Stimulated activated CD4-positive, alpha-beta T cell treated with anti-CD3 and anti-CD28 coated beads, Interleukin-15, amount 100 ng/mL, for 48 hours (primary cell): ENCODE measurements at regions not wholly inside any gene's neighbourhood (a gene's known extent, or its start where the extent isn't known, plus 50 kb on each side); places are given as distances from the start of the nearest gene placed in this dataset.
"Not testable (repeated sequence)": the region's sequence is repeated elsewhere in the genome, so short reads cannot be mapped to it uniquely, and the experiment has no call there.

Source experiments
- DNase-seq, 2 donors: peaks; one replicate each; pipeline ENCODE4 v3.0.0-alpha.2; 2020; ENCODE audit warnings: low read depth in 2 of 2

DNA sequence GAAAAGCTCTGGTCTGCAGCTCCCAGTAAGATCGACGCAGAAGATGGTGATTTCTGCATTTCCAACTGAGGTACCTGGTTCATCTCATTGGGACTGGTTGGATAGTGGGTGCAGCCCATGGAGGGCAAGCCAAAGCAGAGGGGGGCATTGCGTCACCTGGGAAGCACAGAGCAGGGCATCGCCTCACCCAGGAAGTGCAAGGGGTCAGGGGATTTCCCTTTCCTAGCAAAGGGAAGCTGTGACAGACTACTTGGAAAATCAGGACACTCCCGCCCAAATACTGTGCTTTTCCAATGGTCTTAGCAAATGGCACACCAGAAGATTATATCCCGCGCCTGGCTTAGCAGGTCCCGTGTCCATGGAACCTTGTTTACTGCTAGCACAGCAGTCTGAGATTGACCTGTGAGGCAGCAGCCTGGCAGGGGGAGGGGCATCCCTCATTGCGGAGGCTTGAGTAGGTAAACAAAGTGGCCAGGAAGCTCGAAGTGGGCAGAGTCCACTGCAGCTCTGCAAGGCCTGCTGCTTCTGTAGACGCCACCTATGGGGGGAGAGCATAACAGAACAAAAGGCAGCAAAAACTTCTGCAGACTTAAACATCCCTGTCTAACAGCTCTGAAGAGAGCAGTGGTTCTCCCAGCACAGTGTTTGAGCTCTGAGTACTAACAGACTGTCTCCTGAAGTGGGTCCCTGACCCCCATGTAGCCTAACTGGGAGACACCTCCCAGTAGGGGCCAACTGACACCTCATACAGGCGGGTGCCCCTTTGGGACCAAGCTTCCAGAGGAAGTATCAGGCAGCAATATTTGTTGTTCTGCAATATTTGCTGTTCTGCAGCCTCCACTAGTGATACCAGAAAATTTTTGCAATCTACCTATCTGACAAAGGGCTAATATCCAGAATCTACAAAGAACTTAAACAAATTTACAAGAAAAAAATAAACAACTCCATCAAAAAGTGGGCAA is 871.7 kb downstream of the IGSF11 start:
- not testable (repeated sequence) for DNase-seq

DNA sequence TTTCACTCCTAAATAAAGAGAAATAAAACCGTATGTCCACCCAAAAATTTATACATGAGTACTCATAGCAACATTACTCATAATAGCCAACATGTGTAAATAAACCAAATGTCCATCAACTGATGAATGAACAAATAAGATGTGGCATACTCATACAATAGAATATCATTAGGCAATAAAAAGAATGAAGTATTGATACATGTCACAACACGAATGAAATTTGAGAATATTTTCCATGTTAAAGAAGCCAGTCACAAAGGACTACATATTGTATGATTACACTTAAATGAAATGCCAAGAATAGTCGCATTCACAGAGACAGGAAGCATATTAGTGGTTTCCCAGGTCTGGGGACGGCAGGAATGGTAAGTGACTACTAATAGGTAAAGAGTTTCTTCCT is 869.2 kb downstream of the IGSF11 start:
- no peak for DNase-seq

DNA sequence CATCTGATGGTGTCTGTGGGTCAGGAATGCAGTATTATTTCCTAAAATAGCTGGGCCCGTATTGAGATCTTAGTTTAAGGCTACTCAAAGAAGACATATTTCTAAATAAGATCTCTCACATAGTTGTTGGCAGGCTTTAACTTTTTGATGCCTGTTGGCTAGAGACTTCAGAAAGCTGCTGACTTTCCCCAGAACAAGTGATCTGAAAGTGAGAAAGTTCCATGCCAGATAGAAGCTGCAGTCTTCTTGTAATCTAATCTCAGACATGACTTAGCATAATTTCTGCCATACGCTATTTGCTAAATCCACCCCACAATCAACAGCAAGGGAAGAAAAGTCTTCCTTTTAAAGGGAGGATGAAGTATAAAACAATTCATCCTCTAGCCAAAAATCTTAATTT is 867.1 kb downstream of the IGSF11 start:
- no peak for DNase-seq

DNA sequence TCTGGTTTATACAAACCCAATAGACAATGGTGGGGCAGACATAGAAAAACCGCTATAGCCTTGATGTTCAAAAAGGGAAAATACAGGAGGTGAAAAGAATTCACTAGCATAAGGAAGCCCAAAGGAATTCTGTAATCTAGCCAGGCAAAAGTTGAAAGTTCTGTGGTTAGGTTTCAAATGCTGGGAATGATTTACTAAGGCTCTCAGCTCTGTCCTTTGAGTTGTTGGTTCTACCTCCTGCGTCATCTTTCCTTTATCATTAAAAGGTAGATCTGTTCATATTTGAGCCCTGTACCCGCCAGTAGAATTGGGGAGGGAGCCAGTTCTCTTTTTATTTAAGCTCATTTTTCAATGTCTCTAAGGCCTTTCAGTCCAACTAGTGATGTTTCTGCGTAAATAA is 866.5 kb downstream of the IGSF11 start:
- DNase-seq: no peak

DNA sequence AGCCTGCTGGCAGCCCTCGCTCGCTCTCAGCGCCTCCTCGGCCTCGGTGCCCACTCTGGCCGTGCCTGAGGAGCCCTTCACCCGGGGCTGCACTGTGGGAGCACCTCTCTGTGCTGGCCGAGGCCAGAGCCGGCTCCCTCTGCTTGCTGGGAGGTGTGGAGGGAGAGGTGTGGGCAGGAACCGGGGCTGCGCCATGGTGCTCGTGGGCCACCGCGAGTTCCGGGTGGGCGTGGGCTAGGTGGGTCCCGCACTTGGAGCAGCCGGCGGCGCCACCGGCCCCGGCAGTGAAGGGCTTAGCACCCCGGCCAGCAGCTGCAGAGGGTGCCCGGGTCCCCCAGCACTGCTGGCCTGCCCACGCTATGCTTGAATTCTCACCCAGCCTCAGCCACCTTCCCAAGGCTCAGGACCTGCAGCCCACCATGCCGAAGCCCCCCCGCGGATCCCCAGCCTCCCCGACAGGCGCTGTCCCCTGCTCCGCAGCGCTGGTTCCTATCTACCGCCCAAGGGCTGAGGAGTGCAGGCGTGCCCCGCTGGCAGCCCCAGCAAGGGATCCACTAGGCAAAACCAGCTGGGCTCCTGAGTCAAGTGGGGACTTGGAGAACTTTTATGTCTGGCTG is 863.3 kb downstream of the IGSF11 start:
- DNase-seq: no peak

DNA sequence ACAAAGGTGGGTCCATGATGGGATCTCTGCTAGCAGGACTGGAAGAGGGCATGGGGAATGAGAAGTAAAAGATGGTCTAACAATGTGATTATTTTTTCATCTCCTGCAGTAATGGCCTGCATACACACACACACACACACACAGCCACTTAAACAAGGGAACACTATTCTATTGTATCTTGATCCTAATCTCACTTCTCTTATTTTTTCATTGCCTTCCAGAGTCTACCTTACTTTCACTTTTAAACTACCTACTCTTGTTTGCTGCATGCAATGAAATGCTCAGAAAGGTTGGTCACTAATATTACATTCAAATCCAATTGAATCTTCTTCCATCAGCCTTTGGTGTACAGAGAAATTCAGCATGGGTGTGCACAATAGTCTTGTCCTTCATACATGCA is 853.8 kb downstream of the IGSF11 start:
- DNase-seq: no peak

DNA sequence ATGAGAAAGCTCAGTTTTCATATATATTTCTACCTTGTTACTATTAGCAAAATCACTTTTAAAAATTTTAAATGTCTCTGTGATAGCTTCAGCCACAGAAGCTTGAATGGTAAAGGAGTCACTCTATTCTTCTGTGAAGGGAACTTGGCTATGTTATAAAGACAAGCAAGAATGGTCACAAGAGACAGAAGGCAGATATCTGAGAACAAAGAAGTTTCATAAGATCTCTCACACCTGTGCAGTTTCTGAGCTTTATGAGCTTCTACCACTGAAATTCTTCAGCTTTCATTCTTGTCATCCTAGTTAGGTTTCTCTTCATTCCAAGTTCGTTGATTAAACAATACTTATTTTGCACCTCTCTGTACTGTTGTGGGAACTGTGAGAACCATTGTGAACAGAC is 853.4 kb downstream of the IGSF11 start:
- no peak for DNase-seq

DNA sequence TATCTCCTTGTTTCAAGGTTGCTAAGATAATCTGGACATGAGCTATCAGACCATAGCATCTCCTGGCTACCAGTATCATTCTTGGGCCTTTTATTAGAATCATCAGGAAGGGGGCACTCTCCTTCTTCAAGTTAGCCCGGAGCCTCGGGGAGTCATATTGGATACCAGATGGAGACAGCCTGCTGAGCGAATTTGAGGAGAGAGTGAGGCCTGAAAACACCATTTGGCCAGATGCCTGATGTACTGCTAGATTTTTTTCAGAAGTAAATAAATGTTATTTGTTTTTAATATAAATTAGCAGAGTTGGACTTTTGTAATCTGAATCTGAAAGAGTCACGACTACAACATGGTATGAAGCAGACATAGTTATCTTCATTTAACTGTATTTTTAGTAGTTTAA is 848.6 kb downstream of the IGSF11 start:
- DNase-seq: no peak

DNA sequence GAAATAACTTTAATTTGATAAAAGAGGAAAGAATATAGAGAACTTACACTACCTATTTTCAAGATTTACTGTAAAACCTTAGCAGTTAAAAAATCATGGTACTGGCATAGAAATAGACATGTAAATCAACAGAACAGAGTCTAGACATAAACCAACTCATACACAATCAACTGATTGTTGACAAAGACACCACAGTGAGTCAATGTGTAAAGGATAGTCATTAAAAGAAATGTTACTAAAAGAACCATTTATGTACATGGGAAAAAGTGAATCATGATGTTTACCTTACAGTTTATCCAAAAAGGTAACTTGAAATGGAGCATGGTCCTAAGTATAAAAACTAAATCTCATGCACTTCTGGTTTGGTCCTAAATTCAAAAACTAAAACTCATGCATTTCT is 847.4 kb downstream of the IGSF11 start:
- no peak for DNase-seq

DNA sequence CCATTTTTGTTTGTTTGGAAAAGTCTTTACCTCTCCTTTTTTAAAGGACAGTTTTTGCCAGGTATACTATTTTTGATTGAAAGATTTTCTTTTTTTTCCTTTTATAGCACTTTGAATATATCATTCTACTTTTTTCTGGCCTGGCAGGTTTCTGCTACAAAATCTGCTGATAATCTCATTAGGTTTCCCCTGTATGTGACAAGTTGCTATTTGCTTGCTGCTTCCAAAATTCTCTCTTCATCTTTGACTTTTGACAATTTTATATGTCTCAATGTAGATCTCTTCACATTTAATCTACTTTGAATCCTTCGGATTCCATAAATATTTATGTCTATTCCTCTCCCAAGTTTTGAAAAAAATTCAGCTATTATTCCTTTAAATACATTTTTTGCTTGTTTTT is 838.5 kb downstream of the IGSF11 start:
- no peak for DNase-seq

DNA sequence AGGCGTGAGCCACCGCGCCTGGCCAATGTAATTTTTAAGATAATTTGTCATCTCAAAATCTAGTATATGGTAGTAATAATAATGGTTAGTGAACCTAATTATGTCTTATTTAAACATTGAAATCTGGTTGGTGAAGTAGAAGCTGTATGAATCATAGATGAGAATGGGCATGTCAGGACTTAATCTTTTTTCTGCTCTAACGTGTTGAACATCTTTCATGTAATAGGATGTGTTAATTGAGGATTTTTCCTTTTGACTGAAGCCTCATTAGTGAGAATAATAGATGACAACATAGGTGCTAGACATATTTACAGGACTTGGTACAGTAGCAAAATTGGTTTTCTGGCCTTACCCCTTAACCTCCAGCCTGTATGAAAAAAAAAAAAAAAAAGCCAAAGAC is 835.6 kb downstream of the IGSF11 start:
- DNase-seq: no peak

DNA sequence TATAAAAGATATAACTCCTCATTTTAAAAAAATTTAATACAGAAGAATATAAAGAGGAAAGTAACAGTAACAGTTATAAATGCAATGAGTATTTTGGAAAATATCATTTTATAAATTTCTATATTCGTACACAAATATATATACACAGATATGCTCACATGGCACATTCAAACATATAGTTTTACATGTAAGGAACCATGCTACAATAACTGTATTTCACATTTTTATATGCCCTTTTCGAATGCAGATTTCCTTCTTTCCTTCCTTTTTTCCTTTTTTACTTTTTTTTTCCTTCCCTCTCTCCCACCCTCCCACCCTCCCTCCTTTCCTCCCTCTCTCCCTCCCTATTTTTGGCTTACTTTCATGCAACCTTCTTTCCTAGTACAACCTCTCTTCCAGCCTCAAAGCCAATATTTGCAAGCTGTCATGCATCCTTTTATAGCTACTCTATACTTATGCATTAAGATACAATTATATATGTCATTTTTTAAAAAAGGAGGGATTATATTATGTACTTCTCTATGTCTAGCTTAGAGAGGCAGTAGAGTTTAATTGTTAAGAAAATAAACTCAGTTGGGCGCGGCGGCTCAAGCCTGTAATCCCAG is 830.5 kb downstream of the IGSF11 start:
- DNase-seq: no peak

DNA sequence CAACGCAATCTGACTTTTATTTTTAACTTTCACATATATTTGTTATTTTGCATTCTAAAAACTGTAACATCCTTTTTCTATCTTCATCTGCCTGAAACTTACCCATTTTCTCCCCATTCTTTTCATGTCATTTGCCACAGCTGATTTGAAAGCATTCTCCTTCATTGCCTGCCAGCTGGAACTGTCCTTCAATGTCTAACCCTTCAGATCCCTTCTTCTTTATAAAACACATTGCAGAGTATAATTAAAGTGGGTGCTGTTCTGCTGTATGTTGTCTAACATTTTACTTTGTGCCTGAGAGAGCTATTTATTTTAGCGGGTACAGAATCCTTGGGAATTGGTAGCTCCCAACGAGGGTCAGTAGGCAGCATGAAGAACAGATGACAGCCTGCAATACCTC is 827.4 kb downstream of the IGSF11 start:
- DNase-seq: no peak

DNA sequence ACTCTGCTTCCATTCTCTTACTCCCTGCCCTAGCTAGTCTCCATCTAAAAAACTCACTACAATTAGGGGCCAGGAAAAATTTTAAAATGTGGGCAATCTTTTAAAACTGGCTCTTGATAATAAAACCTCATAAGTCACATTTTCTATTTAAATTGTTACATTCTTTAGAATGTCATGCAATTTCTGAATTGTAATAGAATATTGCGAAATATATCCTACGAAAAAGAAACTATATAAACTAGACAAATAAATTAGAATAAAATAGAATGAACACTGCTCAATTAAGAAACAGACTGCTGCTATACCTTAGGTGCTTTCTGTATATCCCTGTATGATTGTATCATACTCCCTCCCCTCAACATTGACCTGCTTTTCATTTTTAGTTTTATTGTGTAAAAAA is 826.0 kb downstream of the IGSF11 start:
- no peak for DNase-seq

DNA sequence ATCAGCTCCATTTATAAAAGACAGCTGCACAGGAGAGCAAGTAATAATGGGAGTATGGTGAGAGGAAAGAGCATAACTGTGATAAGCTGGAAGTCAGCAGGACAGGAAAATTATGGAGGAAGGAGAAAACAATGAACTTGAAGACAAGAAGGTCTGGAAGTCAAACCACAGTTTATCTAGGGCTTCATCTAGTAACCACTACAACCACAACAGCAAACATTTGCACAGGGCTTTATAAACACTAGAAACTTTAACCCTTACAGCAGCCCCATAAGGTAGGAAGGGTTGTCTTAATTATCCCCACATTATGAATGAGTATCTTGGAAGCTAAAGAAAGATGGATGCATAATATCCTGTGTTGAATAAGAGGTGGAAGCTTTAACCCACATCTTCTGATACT is 820.8 kb downstream of the IGSF11 start:
- DNase-seq: no peak

DNA sequence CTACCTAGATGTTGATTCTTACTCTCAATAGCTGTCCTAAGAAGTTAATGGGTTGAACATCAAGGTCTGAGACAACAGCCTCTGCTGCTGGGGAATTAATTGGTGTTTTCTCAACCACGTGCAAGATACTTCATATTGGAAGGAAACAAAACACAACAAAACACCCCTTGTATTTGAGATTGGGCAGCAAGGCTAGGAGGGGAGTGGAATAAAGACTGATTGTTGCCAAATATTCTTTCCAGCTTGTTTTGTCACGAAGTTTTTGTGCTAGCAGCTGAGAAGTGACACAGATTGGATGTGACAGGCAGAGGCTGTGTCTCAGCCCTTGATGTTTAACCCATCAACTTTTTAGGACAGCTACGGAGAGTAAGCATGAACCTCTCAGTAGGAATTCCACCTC is 808.4 kb downstream of the IGSF11 start:
- no peak for DNase-seq

DNA sequence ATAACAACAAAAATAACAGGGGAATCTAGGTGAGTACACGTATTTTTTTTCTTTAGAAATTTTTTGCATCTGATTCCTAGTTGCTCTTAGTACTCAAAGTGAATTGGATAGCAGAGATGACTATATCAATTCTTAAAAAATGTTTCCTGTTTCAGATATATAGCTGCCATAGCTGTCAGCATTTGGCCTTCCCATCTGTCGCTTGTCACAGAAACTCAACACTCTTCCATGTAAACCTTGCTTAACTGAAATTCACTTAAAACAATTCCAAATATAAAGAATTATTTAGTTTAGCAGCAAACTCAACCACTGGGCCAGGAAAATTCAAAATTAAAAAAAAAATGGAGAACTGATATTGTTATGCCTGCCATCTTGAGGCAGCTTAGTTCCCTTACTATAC is 807.5 kb downstream of the IGSF11 start:
- no peak for DNase-seq

DNA sequence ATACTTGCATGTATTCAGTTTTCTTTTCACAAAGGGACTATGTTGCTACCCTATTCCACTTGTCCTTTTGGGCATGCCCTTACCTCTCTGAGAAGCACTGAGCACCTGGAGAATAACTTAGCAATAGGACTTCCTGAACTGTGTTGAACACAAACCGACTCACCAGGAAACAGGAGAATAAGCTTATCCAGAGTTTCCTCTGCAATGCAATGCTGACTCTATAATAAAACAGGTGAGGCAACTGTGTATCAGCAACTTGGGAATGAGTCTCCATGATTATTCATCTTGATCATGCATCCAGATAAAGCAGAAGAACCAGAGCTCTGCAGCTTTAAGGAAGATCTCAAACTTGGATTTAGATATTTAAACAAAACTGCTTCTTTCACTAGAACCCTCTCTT is 806.5 kb downstream of the IGSF11 start:
- DNase-seq: no peak

DNA sequence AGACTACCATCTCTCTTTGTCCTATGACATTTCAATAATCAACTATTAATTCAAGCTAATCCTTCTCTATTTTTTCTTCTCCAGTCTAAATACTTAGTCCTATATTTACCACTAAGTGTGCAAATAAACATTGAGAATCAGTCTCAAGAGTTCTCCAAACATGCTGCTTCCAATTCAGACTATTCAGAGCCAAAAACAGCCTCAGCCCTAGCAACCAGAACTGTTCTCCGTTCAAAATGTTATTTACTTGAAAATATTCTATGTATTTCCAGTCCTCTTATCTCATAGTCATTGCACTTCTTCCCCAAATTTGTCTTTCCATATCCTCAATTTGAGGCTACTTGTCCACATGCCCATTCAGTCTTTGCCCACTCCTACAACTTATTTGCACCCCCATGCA is 805.5 kb downstream of the IGSF11 start:
- DNase-seq: no peak

DNA sequence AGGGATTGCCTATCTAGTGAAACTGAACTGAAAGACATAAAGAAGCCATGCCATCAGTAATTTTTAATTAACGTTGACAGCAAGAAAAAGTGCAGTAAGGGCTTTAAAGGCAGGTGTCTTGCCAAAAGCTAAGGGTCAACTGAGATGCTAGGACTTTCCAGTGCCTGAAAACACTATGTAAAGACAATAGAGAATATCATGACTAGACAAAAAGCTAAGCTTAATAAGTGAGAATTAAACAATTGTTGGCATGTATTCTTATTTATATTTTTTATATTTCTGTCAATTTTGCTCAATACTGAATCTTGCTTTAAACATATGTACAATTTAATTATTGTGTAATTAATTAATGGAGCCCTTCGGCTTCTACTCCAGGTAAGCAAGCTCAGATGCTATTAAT is 803.1 kb downstream of the IGSF11 start:
- no peak for DNase-seq

DNA sequence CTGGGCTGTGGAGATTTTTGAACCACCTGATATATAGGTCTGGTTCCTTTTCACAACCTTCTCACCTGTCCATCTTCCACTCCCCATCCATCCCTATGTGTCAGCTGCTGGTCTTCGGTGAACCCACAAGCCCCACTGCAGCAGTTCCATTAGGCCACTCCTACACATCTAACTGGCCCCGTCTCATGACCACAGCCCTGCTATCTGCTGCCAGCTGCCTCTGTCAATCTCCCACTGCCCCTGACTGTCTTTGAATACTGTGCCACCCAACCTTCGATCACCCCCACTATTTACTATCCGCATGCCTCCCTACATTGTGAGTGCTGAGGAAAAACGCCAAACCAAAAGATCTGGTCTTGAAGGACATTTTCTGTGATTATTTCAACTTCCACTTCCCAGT is 795.4 kb downstream of the IGSF11 start:
- DNase-seq: no peak

DNA sequence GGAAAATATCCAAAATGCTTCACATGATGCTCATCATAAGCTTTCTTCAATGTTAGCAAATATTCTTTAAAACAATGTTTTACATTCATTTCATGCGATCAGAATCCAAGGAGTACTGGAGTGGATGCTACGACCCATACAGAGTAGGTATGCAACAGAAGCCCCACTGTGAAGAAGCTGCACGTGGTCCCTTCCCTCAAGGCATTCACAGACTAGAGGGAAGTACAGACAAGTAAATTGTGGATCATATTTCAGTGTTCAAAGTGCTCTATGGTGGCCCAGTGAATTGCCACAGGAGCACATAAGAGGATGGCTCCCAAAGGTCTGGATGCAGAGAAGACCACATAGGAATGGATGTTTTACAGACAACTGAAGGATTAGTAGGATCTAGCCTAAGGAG is 789.9 kb downstream of the IGSF11 start:
- DNase-seq: no peak

DNA sequence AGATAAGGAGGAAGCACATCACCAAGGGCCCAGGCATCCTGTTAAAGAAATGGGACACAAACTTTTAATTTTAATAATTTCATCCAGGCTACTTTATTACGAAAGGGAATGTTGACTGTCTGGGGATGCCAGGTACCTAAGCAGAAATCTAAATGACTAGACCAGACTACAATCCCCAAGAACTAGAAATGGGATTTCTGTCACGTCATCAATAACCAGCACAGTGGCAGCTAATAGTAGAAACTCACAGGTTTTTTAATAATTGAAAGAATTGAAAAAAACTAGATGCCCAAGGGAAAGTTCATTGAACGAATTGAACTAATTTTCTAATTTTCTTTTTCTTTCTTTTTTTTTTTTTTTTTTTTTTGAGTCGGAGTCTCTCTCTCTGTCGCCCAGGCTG is 789.3 kb downstream of the IGSF11 start:
- DNase-seq: no peak
